ENCODE measurements at regions not wholly inside any gene's neighbourhood (a gene's known extent, or its start where the extent isn't known, plus 50 kb on each side); places are given as distances from the start of the nearest gene placed in this dataset.
A peak's percentile ranks its signal among the peaks of the same experiment; 100 is the strongest.
"Not testable (repeated sequence)": the region's sequence is repeated elsewhere in the genome, so short reads cannot be mapped to it uniquely, and the experiment has no call there.

GRCh38 chr12:115811045-115811444, 466.4 kb downstream of the MED13L start:
- no peak for DNase-seq (ENCODE audit: low spot score)

DNA sequence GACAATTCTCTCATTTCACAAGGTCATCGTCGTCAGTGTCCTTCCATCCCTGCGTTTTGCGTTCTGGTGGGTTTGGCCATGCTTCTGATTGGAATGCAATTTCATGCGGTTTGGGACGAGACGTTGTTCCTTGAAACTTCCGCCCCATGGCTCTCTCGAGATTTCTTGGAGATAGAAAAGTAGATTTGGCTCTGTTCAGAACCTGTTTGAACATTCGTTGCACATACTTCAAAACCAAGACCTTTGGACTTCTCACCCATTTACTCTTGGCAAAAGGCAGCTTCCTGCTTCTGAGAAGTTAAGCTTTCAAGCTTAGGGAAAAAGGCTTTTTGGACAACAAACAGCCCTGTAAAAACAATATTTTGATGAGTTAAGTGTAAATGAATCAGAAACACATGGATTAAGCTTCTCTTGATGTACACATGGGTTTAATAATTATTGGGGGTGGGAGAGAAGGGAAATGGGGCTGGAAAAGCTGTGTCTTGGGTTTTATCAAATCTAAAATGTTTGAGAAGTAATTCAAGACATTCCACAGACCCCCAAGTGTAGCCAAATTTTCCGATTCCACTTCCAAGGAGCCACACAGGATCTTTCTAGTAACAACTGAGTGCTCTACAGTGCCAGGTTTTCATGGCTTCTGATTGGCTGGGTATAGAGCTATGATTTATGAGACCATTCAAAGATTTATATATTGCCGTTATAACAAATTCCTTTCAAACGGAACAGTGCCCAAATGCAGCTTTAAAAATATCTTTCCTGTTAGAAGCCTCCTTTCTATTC, 467.2 kb downstream of the MED13L start:
- no peak for DNase-seq (ENCODE audit: low spot score)

GRCh38 chr12:115806000-115806399, 471.5 kb downstream of the MED13L start:
- DNase-seq (ENCODE audit: low spot score), result no peak

GRCh38 chr12:115802767-115803166, 474.7 kb downstream of the MED13L start:
- DNase-seq (ENCODE audit: low spot score), result no peak

GRCh38 chr12:115801871-115802270, 475.6 kb downstream of the MED13L start:
- peak; percentile 45 for DNase-seq (ENCODE audit: low spot score)

DNA sequence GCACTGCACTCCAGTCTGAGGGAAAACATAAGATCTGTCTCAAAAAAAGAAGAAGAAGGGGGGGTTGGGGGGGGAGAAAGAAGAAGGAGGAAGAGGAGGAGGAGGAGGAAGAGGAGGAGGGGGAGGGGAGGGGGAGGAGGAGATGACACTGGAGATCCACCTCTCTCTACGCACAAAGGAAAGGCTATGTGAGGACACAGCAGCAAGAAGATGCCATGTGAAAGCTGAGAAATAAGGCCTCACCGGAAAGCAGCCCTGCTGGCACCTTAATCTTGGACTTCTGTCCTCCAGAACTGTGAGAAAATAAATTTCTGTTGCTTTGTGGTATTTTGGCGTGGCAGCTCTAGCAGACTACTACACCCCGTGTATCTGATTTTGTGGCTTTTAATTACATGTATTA, 477.9 kb downstream of the MED13L start:
- DNase-seq (ENCODE audit: low spot score), result no peak

- DNase-seq (ENCODE audit: low spot score), result no peak
Measured at GRCh38 chr12:115798309-115798917, 479.1 kb downstream of the MED13L start.

DNA sequence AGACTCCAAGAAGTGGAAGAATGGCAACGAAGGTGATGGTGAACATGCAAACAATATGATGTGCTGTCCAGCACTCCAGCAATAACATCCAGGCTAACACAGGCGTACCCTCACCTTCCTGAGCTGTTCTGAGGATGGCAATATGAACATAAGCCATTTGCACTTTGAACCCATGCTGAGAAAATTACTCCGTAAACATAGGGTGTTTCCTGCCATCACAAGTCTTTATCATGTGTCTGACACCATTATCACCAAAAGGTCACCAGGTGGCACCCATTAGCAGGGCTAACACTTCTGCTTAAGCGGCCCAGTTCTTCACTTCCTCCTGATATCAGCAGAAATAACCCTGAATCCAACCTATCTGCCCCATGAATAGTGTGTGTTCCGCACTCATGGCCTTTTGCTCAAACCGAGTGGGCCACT, 482.8 kb downstream of the MED13L start:
- DNase-seq (ENCODE audit: low spot score), result no peak

GRCh38 chr12:115791331-115791730, 486.2 kb downstream of the MED13L start:
- DNase-seq (ENCODE audit: low spot score), result no peak

GRCh38 chr12:115790526-115790925, 487.0 kb downstream of the MED13L start:
- no peak for DNase-seq (ENCODE audit: low spot score)

- DNase-seq (ENCODE audit: low spot score), result not testable (repeated sequence)
Measured at GRCh38 chr12:115786490-115786889, 491.0 kb downstream of the MED13L start.

- DNase-seq (ENCODE audit: low spot score), result no peak
Measured at GRCh38 chr12:115785548-115785947, 491.9 kb downstream of the MED13L start.

- DNase-seq (ENCODE audit: low spot score), result no peak
Measured at GRCh38 chr12:115776399-115776798, 501.1 kb downstream of the MED13L start.

GRCh38 chr12:115774148-115774895, 503.2 kb downstream of the MED13L start:
- peak; percentile 57 for DNase-seq (ENCODE audit: low spot score)

DNA sequence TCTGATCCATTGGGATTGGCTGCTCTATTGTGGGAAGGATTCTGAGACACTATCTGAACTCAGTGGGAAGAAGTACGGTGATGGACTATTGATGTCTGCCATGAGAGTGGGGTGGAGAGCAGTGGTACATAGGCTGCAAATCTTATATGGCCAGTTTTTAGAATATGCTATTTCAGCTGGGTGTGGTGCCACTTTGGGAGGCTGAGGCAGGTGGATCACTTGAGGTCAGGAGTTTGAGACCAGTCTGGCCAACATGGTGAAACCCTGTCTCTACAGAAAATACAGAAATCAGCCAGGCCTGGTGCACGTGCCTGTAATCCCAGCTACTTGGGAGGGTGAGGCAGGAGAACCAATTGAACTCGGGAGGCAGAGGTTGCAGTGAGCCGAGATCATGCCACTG, 505.9 kb downstream of the MED13L start:
- DNase-seq (ENCODE audit: low spot score), result no peak

GRCh38 chr12:115771065-115771464, 506.4 kb downstream of the MED13L start:
- DNase-seq (ENCODE audit: low spot score), result peak; percentile 27

GRCh38 chr12:115770643-115771042, 506.9 kb downstream of the MED13L start:
- no peak for DNase-seq (ENCODE audit: low spot score)

DNA sequence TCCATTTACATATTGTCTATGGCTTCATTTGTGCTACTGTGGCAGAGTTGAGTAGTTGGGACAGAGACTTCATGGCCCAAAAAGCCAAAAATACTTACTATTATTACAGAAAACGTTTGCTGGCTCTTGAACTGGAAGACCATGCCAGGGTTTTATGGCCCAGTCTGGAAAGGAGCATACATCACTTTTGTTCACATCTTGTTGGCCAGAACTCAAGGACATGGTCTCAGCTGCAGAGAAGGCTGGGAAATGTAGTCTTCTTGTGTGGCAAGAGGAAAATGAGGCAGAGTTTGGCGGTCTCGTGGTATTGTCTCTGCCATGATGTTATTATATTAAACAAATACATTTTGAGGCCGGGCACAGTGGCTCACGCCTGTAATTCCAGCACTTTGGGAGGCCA, 509.6 kb downstream of the MED13L start:
- DNase-seq (ENCODE audit: low spot score), result no peak

- DNase-seq (ENCODE audit: low spot score), result no peak
Measured at GRCh38 chr12:115763982-115764621, 513.4 kb downstream of the MED13L start.

DNA sequence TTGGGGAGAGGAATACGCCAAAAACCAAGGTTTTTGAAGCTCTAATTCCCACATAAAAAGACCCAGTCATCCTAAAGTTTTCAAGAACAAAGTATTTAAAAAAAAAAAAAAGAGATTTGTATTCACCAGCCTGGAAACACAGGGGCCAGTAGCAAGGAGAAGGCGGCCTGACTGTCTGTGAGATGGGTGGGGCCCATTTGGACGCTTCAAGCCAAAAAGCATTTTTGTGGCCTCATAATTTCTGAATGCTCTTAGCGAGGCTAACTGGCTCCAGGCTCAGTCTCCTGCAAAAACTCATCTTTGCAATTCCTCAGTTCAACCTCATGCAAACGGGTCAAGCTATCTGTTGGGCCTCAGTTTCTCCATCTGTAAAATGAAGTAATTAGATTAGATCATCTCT, 514.1 kb downstream of the MED13L start:
- no peak for DNase-seq (ENCODE audit: low spot score)

DNA sequence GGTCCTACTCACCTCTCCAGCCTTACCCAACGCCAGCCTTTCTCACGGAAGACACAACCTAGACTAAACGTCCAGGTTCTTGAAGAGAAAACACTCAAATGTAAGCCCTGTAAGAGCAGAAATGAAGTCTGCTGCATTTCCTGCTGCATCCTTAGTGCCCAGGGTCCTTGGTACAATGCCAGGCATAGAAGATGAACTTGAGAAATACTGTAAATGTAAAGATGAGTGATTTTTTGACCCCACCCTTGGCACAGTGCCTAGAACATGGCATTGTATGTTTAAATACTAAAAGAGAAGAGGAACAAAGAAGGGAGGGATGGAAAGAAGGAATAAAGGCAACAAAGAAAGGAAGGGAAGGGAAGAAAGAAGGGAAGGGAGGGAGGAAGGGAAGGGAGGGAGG, 514.6 kb downstream of the MED13L start:
- DNase-seq (ENCODE audit: low spot score), result no peak

DNA sequence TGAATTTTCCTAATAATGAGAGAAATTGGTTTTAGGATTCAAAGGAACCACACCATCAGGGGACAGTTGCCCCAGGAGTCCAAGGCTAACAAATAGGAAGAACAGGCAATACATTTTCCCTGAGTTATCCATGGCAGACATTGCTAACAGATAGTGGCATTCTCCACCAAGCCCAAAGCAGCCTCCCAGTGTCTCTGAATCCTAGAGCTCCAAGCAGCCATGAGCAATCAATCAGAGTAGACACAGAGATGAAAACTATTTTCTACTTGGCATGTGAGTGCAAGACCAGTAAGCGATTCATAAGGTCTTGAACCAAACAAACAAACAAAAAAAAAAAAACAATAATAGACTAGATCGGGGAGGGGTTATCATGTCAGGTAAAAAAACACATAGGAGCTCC, 515.7 kb downstream of the MED13L start:
- DNase-seq (ENCODE audit: low spot score), result no peak
